ENCODE measurements at regions not wholly inside any gene's neighbourhood (a gene's known extent, or its start where the extent isn't known, plus 50 kb on each side); places are given as distances from the start of the nearest gene placed in this dataset.

DNA sequence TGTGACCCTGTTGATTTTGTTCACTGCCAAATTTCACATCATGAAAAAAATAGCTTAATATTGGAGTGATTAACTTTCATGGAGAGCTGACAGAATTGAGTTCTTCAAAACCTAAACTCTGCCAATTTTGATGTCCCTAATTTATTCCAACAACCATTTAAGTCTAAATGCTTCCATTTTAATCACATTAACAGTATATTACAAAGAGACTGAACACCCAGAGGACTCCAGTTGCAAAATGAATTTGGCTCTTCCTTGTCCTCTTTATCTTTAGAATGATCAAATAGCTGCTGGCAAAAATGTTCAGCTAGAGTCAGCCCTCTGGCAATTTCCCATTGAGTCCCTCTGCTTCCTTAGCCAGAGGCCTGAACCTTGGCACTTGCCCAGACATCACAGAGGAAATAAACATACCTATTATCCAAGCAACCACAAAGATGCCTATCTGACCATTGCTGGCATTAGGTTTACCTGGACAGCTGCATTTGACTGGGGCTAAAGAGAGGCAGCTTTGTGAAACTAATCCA lies 299.0 kb upstream of the STXBP5 start:
- Histone ChIP-seq H3K27me3 (ENCODE audit: control insufficient read depth in 2 of 2, insufficient read depth in 2 of 2, low read length in 2 of 2) (no peaks in the 10 kb centered on the region), H3K4me3 (replicated peaks in 1 of 3; ENCODE audit: low read depth in 2 of 3, low read length in 3 of 3) (no peak overlapping the region), H4K20me1 (ENCODE audit: insufficient read depth, low read length) (no peaks in the 10 kb centered on the region), H3K9ac (ENCODE audit: insufficient read depth, low read length, poor library complexity, severe bottlenecking) (no peak overlapping the region), H3K4me2 (replicated peaks; ENCODE audit: extremely low read depth, low read length, poor library complexity, severe bottlenecking) (no peak overlapping the region), H3K27ac (ENCODE audit: low read depth in 1 of 2, low read length in 2 of 2) (no peak overlapping the region), H3K9me3 (replicated peaks in 1 of 2; ENCODE audit: control insufficient read depth in 1 of 2, insufficient read depth in 1 of 2, low read length in 2 of 2) (no peaks in the 10 kb centered on the region), H3K4me1 (ENCODE audit: control insufficient read depth in 1 of 2, insufficient read depth in 2 of 2, low read length in 2 of 2) (peaks cover 8 to 19% of the 10 kb centered on the region in 2 donors), H3K36me3 (replicated peaks in 1 of 2; ENCODE audit: control insufficient read depth in 1 of 2, insufficient read depth in 2 of 2, low read length in 2 of 2) (no peaks in the 10 kb centered on the region), H2AFZ (ENCODE audit: insufficient read depth, low read depth, low read length, poor library complexity, severe bottlenecking) (no peak overlapping the region), H3K79me2 (ENCODE audit: insufficient read depth, low read length) (no peaks in the 10 kb centered on the region)
- Mint-ChIP-seq H3K27ac (no peak overlapping the region), H3K4me1 (peaks cover 10% of the 10 kb centered on the region), H3K9me3 (no peaks in the 10 kb centered on the region), H3K27me3 (ENCODE audit: low read depth in 3 of 3) (peaks cover 0 to 2% (median 2%) of the 10 kb centered on the region in 3 donors), H3K36me3 (no peaks in the 10 kb centered on the region), H3K4me3 (no peak overlapping the region)
- TF ChIP-seq CTCF (IDR thresholded peaks at IDR 0.05) = no peak
- intact Hi-C loops (cut with micrococcal nuclease) = loop anchor here in 1 of 2 donors (10.0 kb wide), 1 partner anchor 50 kb away; no protein-coding TSS in a partner anchor
- no peak for DNase-seq

DNA sequence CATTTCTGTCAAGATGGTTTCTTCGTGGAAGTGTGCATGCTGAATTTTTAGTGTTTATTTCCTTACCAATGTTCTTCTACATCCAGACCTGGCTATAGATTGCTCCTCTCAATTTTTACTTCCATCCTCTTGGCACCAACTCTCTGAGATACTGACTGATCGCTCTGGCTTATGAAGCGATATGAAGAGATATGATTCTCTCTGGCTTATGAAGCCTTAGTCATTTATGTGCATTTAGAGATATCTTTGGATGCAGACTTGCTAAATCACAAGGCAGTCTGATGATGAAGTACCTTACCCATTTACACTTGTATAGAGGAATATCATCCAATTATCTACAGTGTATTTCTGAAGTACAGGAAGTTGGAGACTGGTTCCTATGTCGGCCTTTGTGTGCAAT lies 295.4 kb upstream of the STXBP5 start:
- Histone ChIP-seq H3K79me2 (ENCODE audit: insufficient read depth, low read length) (no peaks in the 10 kb centered on the region), H3K27ac (ENCODE audit: low read depth in 1 of 2, low read length in 2 of 2) (no peak overlapping the region), H2AFZ (ENCODE audit: insufficient read depth, low read depth, low read length, poor library complexity, severe bottlenecking) (no peak overlapping the region), H3K36me3 (replicated peaks in 1 of 2; ENCODE audit: control insufficient read depth in 1 of 2, insufficient read depth in 2 of 2, low read length in 2 of 2) (no peaks in the 10 kb centered on the region), H3K9me3 (replicated peaks in 1 of 2; ENCODE audit: control insufficient read depth in 1 of 2, insufficient read depth in 1 of 2, low read length in 2 of 2) (no peaks in the 10 kb centered on the region), H3K4me3 (replicated peaks in 1 of 3; ENCODE audit: low read depth in 2 of 3, low read length in 3 of 3) (no peak overlapping the region), H3K4me2 (replicated peaks; ENCODE audit: extremely low read depth, low read length, poor library complexity, severe bottlenecking) (no peak overlapping the region), H3K9ac (ENCODE audit: insufficient read depth, low read length, poor library complexity, severe bottlenecking) (no peak overlapping the region), H3K4me1 (ENCODE audit: control insufficient read depth in 1 of 2, insufficient read depth in 2 of 2, low read length in 2 of 2) (peaks cover 14 to 18% of the 10 kb centered on the region in 2 donors), H4K20me1 (ENCODE audit: insufficient read depth, low read length) (no peaks in the 10 kb centered on the region), H3K27me3 (ENCODE audit: control insufficient read depth in 2 of 2, insufficient read depth in 2 of 2, low read length in 2 of 2) (no peaks in the 10 kb centered on the region)
- no peak for TF ChIP-seq CTCF (IDR thresholded peaks at IDR 0.05)
- intact Hi-C loops (cut with micrococcal nuclease) = loop anchor here in 1 of 2 donors (10.0 kb wide), 1 partner anchor 46 kb away; no protein-coding TSS in a partner anchor
- DNase-seq = no peak
- no peak overlapping the region for H3K27ac Mint-ChIP-seq
- no peaks in the 10 kb centered on the region for H3K36me3 Mint-ChIP-seq
- H3K4me3 Mint-ChIP-seq = no peak overlapping the region
- peaks cover 22% of the 10 kb centered on the region for H3K4me1 Mint-ChIP-seq
- H3K9me3 Mint-ChIP-seq = peaks cover 0 to 2% (median 0%) of the 10 kb centered on the region in 7 donors
- 83% methylated on average over 1 of the region's 4 CpGs for WGBS (ENCODE audit: insufficient coverage)
- H3K27me3 Mint-ChIP-seq (ENCODE audit: low read depth in 3 of 3) = peaks cover 0 to 4% (median 2%) of the 10 kb centered on the region in 3 donors
